K562 (cell line): ENCODE measurements at regions not wholly inside any gene's neighbourhood (a gene's known extent, or its start where the extent isn't known, plus 50 kb on each side); places are given as distances from the start of the nearest gene placed in this dataset.

Experiments
- ATAC-seq: fragments of 200-7000 bp; cut with Tn5 transposase; 3 replicates; pipeline ENCODE4 v1.9.1; 2020; ENCODE audit warnings: moderate library complexity
- BruUV-seq: library from RNA; stranded (reverse); fragments of 400-500 nt; replicated peaks from 2 replicates; lab custom pipeline; 2021; lab: Mats Ljungman, UMichigan
- CTCF ChIA-PET: fragments of 300-600 bp; formaldehyde crosslinking; extraction: SDS; loops from one replicate; lab custom pipeline; 2021; ENCODE audit warnings: low intra/inter-chr PET ratio; lab: Yijun Ruan, JAX
- POLR2A ChIA-PET: fragments of 300-600, 350-650 bp; sonication (Branson Sonifier 250); formaldehyde crosslinking; extraction: SDS; loops from one replicate; lab custom pipeline; 2021; ENCODE audit warnings: antibody characterized with exemption, inconsistent platforms; lab: Yijun Ruan, JAX
- DNase-seq, 4 experiments: peaks; one replicate each; pipeline versions ENCODE4 v3.0.0 to v3.0.0-alpha.2; 2011 to 2018; ENCODE audit warnings: low spot score in 3 of 4, mixed read lengths in 3 of 4; ENCODE audit errors: extremely low read depth in 1 of 4
- FAIRE-seq: peaks from 2 replicates; lab custom pipeline; 2011; peaks lifted over from hg19 to GRCh38; lab: Jason Lieb, UNC
- H2AFZ ChIP-seq: 2 replicates; pipeline ENCODE4 v1.6.0; 2011; ENCODE audit warnings: low read depth, low read length, control low read depth, inconsistent platforms
- H3K27ac ChIP-seq: fragments of 200-600 bp; 3 replicates; pipeline ENCODE4 v1.8.0; 2011; ENCODE audit warnings: low read depth, mild to moderate bottlenecking, control low read depth, inconsistent platforms, low read length, moderate library complexity, mixed read lengths; ENCODE audit errors: extremely low read depth
- H3K27me3 ChIP-seq, 2 experiments: fragments of 300-600 bp in 1 of 2; 2 replicates in 1 of 2; 3 replicates in 1 of 2; pipeline versions ENCODE4 v1.6.0 to v1.8.0; 2011; ENCODE audit warnings: inconsistent platforms in 2 of 2, low read length in 2 of 2, mild to moderate bottlenecking in 1 of 2, mixed read lengths in 1 of 2, moderate library complexity in 1 of 2; ENCODE audit not compliant: control insufficient read depth in 2 of 2, insufficient read depth in 2 of 2
- H3K36me3 ChIP-seq: fragments of 300-600 bp; 3 replicates; pipeline ENCODE4 v1.8.0; 2011; ENCODE audit warnings: mild to moderate bottlenecking, low read length, inconsistent platforms; ENCODE audit not compliant: control insufficient read depth, insufficient read depth
- H3K4me1 ChIP-seq, 2 experiments: fragments of 200-600 bp in 1 of 2; replicated peaks in 1 of 2; 2 replicates in 1 of 2; 3 replicates in 1 of 2; pipeline versions ENCODE4 v1.5.1 to v1.8.0; 2011; ENCODE audit warnings: inconsistent platforms in 2 of 2, low read length in 2 of 2, mild to moderate bottlenecking in 1 of 2, mixed read lengths in 1 of 2, moderate library complexity in 1 of 2; ENCODE audit not compliant: control insufficient read depth in 2 of 2, insufficient read depth in 2 of 2
- H3K4me2 ChIP-seq: 2 replicates; pipeline ENCODE4 v1.6.1; 2011; ENCODE audit warnings: low read length, control low read depth, inconsistent platforms, mixed read lengths; ENCODE audit not compliant: insufficient read depth
- H3K4me3 ChIP-seq: fragments of 200-600 bp; sonication (generic), shearing (Covaris generic); 2 replicates; pipeline ENCODE4 v1.5.1; 2016; ENCODE audit warnings: control low read depth, inconsistent platforms
- H3K79me2 ChIP-seq: fragments of 200-600 bp; 3 replicates; pipeline ENCODE4 v1.8.0; 2011; ENCODE audit warnings: low read length, inconsistent platforms; ENCODE audit not compliant: control insufficient read depth, insufficient read depth
- H3K9ac ChIP-seq, 2 experiments: 2 replicates each; pipeline versions ENCODE4 v1.6.0 to v1.6.1; 2011; ENCODE audit warnings: low read depth in 2 of 2, low read length in 2 of 2, control low read depth in 1 of 2, inconsistent platforms in 1 of 2, mild to moderate bottlenecking in 1 of 2, mixed read lengths in 1 of 2; ENCODE audit not compliant: insufficient read depth in 1 of 2
- H3K9me1 ChIP-seq: one replicate; pipeline ENCODE4 v1.6.0; 2011; ENCODE audit warnings: inconsistent platforms, mild to moderate bottlenecking, low read length, moderate library complexity; ENCODE audit not compliant: control insufficient read depth, insufficient read depth
- H3K9me3 ChIP-seq: replicated peaks from 2 replicates; pipeline ENCODE4 v1.5.1; 2011; ENCODE audit warnings: low read depth, low read length, inconsistent platforms; ENCODE audit not compliant: control insufficient read depth, insufficient read depth
- H4K20me1 ChIP-seq: replicated peaks from 2 replicates; pipeline ENCODE4 v1.6.1; 2011; ENCODE audit warnings: low read length, inconsistent platforms, mixed read lengths; ENCODE audit not compliant: control insufficient read depth, insufficient read depth
- CBFA2T2 ChIP-seq: fragments of 450-650 bp; conservative IDR thresholded peaks from 2 replicates; pipeline ENCODE4 v1.6.1; 2017; ENCODE audit warnings: mild to moderate bottlenecking
- CEBPZ ChIP-seq: fragments of 150-350 bp; IDR thresholded peaks from 2 replicates; pipeline ENCODE4 v1.6.1; 2014; ENCODE audit warnings: low read depth, mild to moderate bottlenecking, low read length, borderline replicate concordance
- FOXA3 ChIP-seq, 2 experiments: fragments of 450-650 bp in 1 of 2; sonication (generic) in 1 of 2; formaldehyde crosslinking; IDR thresholded peaks in 1 of 2; conservative IDR thresholded peaks in 1 of 2; 2 replicates each; pipeline versions ENCODE4 v1.4.0 to v1.8.0; 2020 to 2022; ENCODE audit warnings: mild to moderate bottlenecking in 2 of 2, missing genetic modification reagents in 1 of 2
- RUNX1 ChIP-seq: sonication (generic); IDR thresholded peaks from 2 replicates; pipeline ENCODE4 v1.6.1; 2016; ENCODE audit warnings: antibody characterized with exemption, low read depth
- SMARCA5 ChIP-seq: fragments of 450-650 bp; IDR thresholded peaks from 2 replicates; pipeline ENCODE4 v1.6.1; 2016
- TEAD4 ChIP-seq, 2 experiments: sonication (generic) in 1 of 2; formaldehyde crosslinking in 1 of 2; IDR thresholded peaks; 2 replicates each; pipeline versions ENCODE4 v1.6.1 to v1.8.0; 2012 to 2022; ENCODE audit warnings: borderline replicate concordance in 1 of 2, inconsistent platforms in 1 of 2, low read length in 1 of 2, mild to moderate bottlenecking in 1 of 2, missing genetic modification reagents in 1 of 2
- ZNF639 ChIP-seq, 2 experiments: fragments of 200-800 bp in 1 of 2; sonication (Bioruptor generic) in 1 of 2; sonication (generic) in 1 of 2; formaldehyde crosslinking in 1 of 2; IDR thresholded peaks in 1 of 2; conservative IDR thresholded peaks in 1 of 2; 2 replicates each; pipeline versions ENCODE4 v1.5.0 to v1.6.1; 2016 to 2020; ENCODE audit warnings: missing compliant biosample characterization in 1 of 2, missing genetic modification characterization in 1 of 2, missing genetic modification reagents in 1 of 2
- WGBS: fragments of 100-300 bp; shearing (Covaris generic); methylation state at CpG from one replicate; pipeline ENCODE4 v1.1.6; 2016; ENCODE audit warnings: low coverage, mixed read lengths; ENCODE audit not compliant: insufficient coverage; ENCODE audit errors: missing lambda C conversion rate; 5-methylcytosine and 5-hydroxymethylcytosine counted together
- in situ Hi-C: fragments of 300-500 bp; cut with MboI; formaldehyde crosslinking; loops from 4 replicates; pipeline ENCODE4 v1.15.0; 2018; ENCODE audit warnings: inconsistent platforms, mixed read lengths
- intact Hi-C: fragments of 100-400 bp; cut with micrococcal nuclease; formaldehyde crosslinking; loops from 2 replicates; pipeline ENCODE4 v1.14.2; 2022

GRCh38 chr9:109996936-109997580 lies 210.9 kb downstream of the C9orf152 start:
- intact Hi-C loops (no loop called here), in situ Hi-C loops (no loop called here)
- no peaks in the 10 kb centered on the region for H3K27me3 ChIP-seq
- H3K4me2 ChIP-seq: no peak overlapping the region
- H3K9ac ChIP-seq: no peak overlapping the region
- H3K27ac ChIP-seq: no peak overlapping the region
- no peaks in the 10 kb centered on the region for H3K4me1 ChIP-seq
- CTCF ChIA-PET: no interaction called here
- H3K4me3 ChIP-seq: no peak overlapping the region
- H3K36me3 ChIP-seq: no peaks in the 10 kb centered on the region
- FAIRE-seq (no peak), DNase-seq (no peak), ATAC-seq (no peak)
- H2AFZ ChIP-seq: no peak overlapping the region
- POLR2A ChIA-PET: no interaction called here
- no peaks in the 10 kb centered on the region for H4K20me1 ChIP-seq
- WGBS: 1% methylated on average over 7 of the region's 7 CpGs
- H3K9me1 ChIP-seq: no peaks in the 10 kb centered on the region
- no peaks in the 10 kb centered on the region for H3K9me3 ChIP-seq
- no peaks in the 10 kb centered on the region for H3K79me2 ChIP-seq
- no TSS peak for BruUV-seq
- TF ChIP-seq ZNF639 (CRISPR knock-in tag; conservative IDR thresholded peaks at IDR 0.05 in 1 of 2, IDR thresholded peaks at IDR 0.05 in 1 of 2) (no peak), CBFA2T2 (no peak), SMARCA5 (no peak), CEBPZ (no peak), RUNX1 (no peak), FOXA3 (CRISPR knock-in tag; conservative IDR thresholded peaks at IDR 0.05 in 1 of 2, IDR thresholded peaks at IDR 0.05 in 1 of 2) (no peak), TEAD4 (IDR thresholded peaks at IDR 0.05; ENCODE audit: low read length) (no peak), TEAD4 (CRISPR knock-in tag; IDR thresholded peaks at IDR 0.05; ENCODE audit: borderline replicate concordance) (no peak)
